T-helper 9 cell (primary cell): ENCODE measurements at regions not wholly inside any gene's neighbourhood (a gene's known extent, or its start where the extent isn't known, plus 50 kb on each side); places are given as distances from the start of the nearest gene placed in this dataset.

Experiments
- DNase-seq: peaks from one replicate; pipeline ENCODE4 v3.0.0-alpha.2; 2020

DNA sequence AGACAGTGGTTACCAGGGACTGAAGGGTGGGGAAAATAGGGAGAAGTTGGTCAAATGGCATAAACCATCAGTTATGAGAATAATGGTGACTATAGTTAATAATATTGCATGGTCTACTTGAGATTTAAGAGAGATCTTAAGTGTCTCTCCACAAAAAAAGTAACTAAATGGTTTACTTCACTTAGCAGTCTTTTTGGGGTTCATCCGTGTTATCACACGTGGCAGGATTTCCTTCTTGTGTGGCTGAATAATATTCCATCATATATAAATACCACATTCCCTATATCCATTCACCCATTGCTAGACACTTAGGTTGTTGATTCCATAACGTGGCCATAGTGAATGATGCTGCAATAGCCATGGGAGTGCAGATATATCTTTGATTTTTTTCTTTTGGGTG is 967.0 kb downstream of the UQCRFS1 start:
- no peak for DNase-seq

- no peak for DNase-seq
Observed at GRCh38 chr19:28244966-28245365, 968.0 kb downstream of the UQCRFS1 start.

DNA sequence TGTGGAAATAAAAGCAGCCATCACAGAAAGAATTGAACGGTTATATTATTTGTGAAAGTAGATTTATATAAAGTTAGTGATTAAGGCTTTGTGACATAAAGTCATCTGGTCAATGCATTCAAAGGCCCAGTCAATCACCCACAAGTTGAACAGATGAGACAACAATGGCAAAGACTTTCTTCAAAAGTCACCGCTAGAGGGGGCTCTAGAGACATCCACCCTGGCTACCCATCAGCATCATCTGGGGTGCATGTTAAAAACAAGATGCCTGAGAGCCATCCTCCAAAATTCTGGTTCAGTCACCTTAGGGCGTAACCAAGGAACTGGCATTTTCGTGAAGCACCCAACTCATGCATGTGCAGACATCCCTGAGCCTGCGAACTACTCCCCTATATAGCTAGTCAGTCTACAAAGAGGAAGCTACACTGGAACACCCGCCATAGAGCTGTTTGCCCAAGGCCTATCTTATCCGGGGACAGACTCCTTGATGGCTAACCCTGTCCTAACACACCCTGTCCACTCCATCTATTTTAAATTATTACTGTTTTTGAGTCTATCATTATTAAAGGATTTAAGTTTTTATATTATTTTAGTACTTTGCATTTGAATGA is 970.5 kb downstream of the UQCRFS1 start:
- DNase-seq: no peak

GRCh38 chr19:28239270-28239669 is 973.7 kb downstream of the UQCRFS1 start:
- DNase-seq: no peak

GRCh38 chr19:28238270-28238820 is 974.6 kb downstream of the UQCRFS1 start:
- no peak for DNase-seq

DNA sequence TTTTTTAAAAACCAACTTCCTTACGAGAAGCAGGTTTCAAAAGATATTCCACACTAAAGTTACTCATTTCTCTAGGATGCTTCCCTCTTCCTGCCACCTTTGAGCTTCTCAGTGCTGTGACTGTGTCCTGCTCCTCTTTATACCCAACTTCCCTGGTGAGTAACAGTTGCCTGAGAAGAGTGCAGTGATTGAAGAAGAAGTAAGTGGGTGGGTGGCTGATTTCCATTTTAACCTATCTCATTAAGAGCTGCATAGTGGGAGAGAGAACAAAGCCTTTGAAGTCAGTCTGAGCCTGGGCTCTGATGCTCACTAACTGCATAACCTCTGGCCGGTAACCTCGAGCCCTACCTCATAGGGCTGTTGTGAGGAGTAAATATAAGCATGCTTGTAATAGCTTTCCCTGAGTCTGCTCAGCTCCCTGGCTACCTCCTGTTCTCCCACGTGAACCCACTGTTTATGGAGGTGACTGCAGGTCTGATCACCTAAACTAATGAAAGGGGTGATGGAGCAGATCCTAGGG is 977.3 kb downstream of the UQCRFS1 start:
- DNase-seq: no peak

DNA sequence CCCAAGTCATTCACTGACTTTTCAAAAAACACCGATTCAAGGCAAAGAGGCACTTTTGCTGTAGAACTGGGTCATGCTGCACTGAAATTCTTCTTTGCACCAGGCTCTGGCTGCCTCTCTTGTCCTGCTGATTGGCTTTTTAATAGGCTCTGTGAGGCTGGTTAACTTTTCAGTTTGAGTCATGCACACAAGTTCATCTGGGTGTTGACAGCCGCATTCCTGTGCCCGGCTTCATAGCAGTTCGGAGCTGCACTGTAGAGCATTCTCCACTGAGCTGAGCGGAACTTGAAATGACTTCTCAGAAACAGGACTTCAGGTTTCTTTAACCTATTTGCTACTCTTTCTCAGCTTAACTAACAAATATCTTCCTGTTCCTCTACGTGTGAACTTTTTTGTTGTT is 978.3 kb downstream of the UQCRFS1 start:
- DNase-seq: no peak

- DNase-seq: no peak
Observed at GRCh38 chr19:28228854-28229253, 984.1 kb downstream of the UQCRFS1 start.

- DNase-seq: no peak
Observed at GRCh38 chr19:28224441-28224840, 988.5 kb downstream of the UQCRFS1 start.

DNA sequence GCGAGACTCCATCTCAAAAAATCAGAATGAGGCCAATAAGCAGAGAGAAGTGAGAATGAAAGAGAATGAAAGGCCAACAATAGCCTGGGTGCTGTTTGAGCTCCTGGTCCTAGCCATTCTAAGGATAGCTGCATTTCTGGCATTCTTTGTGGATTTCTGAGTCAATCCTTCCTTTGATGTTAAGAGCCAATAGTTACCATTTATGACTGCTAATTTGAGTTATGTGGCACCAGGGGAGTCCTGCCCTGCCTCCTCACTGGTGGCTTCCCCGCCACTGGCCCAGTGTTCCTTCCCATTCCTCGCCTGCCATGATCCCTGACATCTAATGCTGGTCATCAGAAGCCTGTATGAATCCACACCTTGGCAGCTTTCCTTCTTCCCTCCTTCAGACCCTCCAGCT is 991.2 kb downstream of the UQCRFS1 start:
- no peak for DNase-seq

DNA sequence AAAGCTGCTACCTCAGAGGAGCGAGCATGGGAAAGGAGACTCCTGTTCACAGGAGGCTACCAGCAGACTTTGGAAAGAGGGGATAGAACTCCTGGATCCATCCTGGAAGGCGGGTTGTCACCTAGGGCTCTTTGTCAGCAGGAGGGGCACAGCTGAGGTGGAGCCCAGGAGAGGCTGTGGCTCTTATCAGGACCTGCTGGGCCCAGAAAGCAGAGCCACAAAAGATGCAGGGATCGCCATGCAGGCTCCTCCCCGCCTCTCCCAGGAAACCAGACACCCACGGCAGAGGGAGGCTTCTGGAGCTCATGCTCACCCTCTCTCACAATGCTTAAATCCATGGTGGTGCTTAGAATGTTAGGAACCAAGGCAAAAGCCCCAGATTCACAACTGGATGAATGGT is 994.2 kb downstream of the UQCRFS1 start:
- DNase-seq: no peak

- DNase-seq: no peak
Observed at GRCh38 chr19:28217022-28217421, 995.9 kb downstream of the UQCRFS1 start.

DNA sequence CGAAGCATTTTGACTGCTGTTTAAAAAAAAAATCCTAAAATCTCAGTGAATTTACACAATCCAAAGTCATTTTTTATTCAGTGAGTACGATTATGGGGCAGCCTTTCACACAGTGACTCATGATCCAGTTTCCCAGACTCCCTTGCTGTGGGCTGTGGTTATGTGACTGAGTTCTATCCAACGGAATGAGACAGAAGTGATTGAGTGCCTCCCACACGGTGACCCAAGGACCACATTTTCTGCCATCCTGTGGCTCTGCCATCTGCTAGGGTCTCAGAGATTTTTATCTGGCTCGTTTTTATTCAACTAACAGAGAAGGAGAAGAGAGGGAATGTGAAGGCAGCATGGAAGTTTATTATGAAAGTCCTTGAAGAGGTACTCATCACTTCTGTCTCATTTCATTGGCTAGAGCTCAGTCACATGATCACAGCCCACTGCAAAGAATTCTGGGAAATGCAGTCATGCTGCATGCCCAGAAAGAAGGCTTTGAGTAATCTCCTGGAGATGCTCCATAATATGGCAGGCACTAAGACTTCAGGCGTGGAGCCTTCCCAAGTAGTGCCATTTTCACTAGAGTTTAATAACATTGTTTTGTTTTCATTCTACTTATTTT is 999.4 kb downstream of the UQCRFS1 start:
- DNase-seq: no peak

- DNase-seq: no peak
Observed at GRCh38 chr19:28210886-28211285, 1002.1 kb downstream of the UQCRFS1 start.

- DNase-seq: no peak
Observed at GRCh38 chr19:28208745-28209144, 1004.2 kb downstream of the UQCRFS1 start.

DNA sequence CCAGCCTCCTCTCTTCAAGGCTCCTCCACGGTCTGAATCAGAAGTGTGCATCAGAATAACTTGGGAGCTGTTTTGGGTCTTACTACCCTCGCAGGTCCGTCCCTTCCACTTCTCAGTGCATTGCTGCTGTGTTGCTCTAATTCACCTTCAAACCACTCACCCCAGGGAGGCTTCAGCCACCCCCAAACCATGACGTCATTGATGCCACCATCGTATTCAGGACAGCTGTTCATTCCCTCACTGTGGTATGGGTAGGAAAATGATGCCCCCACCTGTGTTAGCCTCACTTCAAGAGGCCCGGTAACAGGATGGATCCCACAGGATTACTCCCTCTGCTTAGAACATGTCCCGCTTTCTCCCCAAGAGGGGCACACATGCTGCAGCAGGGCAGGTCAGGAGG is 1005.7 kb downstream of the UQCRFS1 start:
- DNase-seq: no peak

- DNase-seq: no peak
Observed at GRCh38 chr19:28201462-28201943, 1011.4 kb downstream of the UQCRFS1 start.

GRCh38 chr19:28199323-28199722 is 1013.6 kb downstream of the UQCRFS1 start:
- DNase-seq: no peak

GRCh38 chr19:28196961-28197360 is 1016.0 kb downstream of the UQCRFS1 start:
- no peak for DNase-seq

GRCh38 chr19:28196101-28196500 is 1016.9 kb downstream of the UQCRFS1 start:
- no peak for DNase-seq

GRCh38 chr19:28185646-28186045 is 1027.3 kb downstream of the UQCRFS1 start:
- DNase-seq: no peak

DNA sequence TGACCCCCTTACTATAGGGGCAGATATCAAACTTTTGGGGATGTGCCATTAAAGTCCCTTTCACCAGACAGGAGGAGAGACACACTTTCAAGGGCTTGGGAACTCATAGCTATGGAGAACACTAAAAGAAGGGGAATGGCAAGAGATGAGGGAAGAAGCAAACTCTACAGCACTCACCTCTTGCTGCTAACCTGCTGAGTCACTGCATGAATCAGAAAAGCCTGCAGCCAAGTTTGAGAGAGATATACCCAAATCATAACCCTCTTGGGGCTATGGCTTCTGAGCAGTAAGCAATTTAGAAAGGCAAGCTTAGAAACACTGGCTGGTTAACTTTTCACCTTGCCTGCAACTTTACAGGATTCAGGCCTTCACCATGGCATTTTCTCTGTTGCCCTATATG is 1028.0 kb downstream of the UQCRFS1 start:
- DNase-seq: no peak

GRCh38 chr19:28176193-28176592 is 1036.8 kb downstream of the UQCRFS1 start:
- no peak for DNase-seq

DNA sequence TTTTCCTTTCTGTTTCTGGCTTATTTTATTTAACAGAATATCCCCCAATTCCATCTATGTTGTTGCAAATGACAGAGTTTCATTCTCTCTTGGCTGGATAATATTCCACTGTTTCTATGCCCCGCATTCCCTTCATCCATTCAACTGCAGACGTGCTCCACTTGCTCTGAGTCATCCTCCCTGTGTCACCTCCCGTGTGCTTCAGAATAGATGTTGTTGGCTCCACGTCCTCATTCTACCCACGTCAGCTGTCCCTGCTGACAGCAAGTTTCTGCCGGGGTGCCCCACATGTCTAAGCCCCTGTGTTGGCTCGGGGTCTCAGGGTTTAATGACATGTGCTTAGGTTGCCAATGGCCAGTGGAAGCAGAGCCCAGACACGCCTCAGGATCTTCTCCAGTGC is 1041.0 kb downstream of the UQCRFS1 start:
- no peak for DNase-seq
